ENCODE measurements at regions not wholly inside any gene's neighbourhood (a gene's known extent, or its start where the extent isn't known, plus 50 kb on each side); places are given as distances from the start of the nearest gene placed in this dataset.
A peak's percentile ranks its signal among the peaks of the same experiment; 100 is the strongest.

DNA sequence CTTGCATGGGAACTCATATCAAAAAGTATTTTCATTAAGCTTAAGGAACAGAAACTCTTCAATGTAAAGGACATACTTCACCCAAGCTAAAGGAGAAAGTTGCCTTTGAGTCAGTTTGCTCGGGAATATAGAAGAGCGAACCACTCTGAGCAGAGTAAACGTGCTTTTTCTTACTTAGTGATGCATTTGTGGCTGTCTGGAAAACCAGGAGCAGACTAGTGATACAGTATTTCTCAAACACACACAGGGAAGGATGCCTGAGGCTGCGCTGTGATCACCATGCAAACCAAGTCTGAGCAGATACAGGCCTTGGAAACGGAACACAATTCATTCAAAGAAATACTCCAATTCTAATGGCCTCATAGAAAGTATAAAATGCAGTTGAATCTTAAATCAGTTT is 121.0 kb upstream of the CDIN1 start:
- no peak for DNase-seq

DNA sequence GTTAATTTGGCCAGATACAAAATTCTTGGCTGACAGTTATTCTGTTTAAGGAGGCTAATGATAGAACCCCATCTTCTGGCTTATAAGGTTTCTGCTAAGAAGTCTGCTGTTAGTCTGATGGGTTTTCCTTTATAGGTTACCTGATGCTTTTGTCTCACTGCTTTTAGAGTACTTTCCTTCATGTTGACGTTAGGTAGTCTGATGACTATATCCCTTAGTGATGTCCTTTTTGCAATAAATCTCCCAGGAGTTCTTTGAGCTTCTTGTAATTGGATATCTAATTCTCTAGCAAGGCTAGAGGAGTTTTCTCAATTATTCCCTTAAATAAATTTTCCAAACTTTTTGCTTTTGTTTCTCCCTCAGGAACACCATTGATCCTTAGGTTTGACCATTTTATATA is 114.1 kb upstream of the CDIN1 start:
- no peak for DNase-seq

- no peak for DNase-seq
Observed at GRCh38 chr15:36468746-36469145, 110.7 kb upstream of the CDIN1 start.

- no peak for DNase-seq
Observed at GRCh38 chr15:36469311-36469966, 110.0 kb upstream of the CDIN1 start.

DNA sequence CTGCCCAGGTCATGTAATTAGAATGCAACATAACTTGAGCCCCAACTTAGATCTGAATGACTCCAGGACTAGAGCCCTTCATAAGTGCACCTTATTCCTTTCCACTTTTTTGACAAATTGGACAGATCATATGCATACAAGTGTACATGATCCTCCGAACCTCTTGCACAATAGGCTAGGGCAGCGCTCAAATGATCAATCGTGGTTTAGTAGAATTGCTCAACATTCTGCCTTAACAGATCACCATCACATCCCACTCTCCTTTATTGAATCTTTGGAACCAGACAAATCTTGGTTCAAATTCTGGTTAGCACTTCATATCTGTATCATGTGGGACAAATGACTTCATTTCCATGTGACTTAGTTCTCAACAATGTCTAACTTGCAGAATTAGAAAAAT is 106.8 kb upstream of the CDIN1 start:
- no peak for DNase-seq

GRCh38 chr15:36478561-36478960 is 100.9 kb upstream of the CDIN1 start:
- no peak for DNase-seq

GRCh38 chr15:36479200-36479896 is 100.1 kb upstream of the CDIN1 start:
- no peak for DNase-seq

- no peak for DNase-seq
Observed at GRCh38 chr15:36481156-36481555, 98.3 kb upstream of the CDIN1 start.

DNA sequence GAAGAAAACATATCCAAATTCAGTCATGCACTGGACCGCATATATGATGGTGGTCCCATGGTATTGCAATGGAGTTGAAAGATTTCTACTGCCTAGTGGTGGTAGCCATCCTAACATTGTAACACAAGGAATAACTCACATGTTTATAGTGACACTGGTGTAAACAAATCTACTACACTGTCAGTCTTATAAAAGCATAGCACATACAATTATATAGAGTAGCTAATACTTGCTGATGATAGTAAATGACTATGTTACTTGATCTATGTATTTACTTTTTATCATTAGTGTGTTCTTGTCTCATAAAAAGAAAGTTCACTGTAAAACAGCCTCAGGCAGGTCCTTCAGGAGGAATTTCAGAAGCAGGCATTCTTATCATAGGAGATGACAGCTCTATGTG is 96.0 kb upstream of the CDIN1 start:
- no peak for DNase-seq

DNA sequence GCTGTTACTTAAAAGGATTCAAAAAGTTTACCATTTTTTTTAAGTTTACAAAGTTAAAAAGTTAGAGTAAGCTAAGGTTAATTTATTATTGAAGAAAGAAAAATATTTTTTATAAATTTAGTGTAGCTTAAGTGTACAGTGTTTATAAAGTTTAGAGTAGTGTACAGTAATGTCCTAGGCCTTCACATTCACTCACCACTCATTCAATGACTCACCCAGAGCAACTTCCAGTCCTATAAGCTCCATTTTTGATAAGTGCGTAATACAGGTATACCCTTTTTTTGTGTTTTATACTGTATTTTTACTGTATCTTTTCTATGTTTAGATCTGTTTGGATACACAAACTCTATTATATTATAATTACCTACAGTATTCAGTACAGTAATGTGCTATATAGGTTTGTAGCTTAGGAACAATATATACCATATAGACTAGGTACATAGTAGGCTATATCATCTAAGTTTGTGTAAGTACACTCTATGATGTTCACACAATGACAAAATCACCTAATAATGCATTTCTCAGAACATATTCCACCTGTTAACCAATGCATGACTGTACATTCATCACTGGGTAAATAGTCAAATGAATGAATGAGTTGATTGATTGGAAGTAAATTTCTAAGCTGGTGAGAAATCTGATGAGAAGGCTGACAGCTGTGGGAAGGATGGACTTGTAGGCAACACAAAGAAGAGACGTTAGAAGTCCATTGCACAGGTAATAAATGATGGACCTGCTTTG is 95.2 kb upstream of the CDIN1 start:
- no peak for DNase-seq

DNA sequence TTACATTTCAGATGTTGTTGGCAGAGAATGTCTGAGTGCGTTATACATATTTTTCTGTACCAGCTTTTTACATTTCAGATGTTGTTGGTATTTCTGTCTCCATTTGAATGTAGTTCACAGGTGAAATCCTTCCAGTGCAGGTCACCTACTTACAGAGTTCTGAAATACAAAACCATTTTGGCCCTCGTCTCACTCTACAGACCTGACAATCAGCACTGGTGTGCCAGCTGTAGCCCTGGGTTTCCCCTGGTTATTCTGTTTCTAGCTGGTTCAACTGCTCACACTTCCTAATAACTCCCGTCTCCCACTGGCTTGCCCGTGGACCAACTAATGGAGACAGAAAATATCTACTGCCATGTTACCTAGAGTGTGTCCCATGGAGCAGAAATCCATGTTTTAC is 87.5 kb upstream of the CDIN1 start:
- no peak for DNase-seq

DNA sequence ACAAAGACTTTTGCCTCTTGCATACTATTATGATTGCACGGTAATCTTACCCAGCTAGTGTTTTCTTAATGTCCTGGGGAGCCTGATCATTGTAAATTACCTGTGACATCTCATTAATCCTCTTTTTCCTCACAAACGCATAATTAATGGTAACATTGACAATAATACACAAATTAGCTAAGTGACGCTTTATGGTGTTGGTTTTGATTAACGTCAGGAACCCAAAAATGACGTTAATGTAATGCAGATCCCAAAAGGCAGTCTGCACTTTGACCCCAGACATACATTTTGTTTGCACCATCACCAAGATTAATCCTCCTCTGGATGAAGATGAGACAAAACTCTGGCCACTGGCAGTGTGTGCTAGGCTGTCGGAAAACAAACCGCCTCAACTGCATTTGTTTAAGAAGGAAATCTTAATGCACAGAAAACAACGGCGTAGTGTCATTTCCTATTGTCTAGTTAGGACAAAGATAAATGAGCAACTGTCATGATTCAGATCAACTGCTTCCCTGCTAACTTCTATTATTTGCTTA is 83.9 kb upstream of the CDIN1 start:
- DNase-seq, result no peak

DNA sequence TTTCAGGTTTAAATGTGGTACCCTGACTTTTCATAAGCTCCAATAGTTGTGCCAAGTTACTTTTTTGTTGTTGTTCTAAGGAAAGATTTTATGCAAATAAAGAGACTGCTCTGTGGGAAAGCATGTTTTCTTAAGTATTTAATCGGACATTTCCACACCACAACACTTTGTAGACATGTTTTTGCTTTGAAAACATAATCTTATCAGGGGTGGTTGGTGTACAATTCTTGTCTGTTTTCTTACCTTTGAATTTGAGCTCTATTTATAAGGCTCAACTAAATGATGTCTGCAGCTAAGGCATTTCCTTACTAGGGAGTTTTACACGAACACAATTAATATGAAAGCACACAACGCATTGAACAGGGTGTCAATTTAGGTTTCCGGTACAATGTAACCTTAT is 81.5 kb upstream of the CDIN1 start:
- DNase-seq, result no peak

DNA sequence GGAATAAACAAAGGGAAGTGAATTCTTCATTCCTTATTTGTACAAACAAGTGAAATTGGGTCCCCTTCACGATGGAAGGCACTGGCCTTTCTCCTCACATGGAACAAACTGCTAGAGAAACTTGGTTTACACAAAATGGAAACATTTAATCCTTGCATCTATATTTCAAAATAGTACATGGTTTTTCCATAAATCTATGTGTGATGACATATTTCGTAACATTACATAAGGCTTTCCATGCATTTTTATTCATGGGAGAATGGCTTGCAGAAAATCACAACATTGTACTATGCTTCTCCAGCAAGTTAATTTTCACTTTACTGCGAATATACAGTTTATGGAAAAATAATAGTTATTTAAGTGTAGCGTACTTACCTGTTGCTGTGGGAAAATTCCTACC is 81.0 kb upstream of the CDIN1 start:
- no peak for DNase-seq

GRCh38 chr15:36498916-36499315 is 80.5 kb upstream of the CDIN1 start:
- DNase-seq, result no peak

DNA sequence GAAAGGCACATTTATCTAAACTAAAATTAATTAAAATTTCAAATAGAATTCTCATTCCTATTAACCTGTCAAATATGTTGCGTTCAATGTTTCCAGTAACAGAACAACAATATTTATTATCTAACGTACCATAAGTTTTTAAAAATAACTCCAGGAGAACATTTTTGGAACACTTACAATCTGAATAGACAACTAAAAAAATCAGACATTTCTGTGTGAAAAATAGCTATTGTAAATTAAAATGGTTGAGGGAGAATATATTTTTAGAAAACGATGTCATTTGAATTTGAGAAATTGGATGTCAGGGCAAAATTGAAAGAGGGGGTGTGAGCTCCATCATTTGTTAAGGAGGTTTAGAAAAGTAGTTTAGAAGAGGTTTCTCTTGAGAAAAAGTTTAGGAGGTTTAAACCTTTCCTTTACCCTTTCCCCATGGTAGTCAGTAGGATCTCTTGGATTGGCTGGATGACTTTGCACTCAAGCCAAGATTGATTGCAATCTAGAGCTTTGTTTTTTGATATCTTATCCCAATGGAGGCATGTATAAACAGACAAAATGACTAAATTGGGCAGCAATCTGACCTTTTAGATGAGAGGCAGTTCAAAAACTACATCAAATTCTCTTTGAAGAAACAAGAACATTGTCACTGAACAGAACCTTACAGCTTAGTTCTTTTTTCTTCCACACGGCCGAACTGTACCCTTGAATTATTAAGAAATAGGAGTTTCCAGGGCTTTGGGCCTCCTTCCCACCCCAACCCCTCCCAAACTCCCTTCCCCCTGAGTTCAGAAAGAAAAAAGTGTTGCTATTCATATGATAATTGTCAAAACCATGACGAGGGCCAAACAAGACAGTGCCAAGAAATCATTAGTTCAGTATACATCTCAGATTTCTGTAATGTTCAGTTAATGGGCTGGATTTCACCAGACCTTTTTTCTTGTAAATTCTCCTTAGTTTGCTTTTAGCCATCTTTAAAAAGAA is 79.7 kb upstream of the CDIN1 start:
- DNase-seq, result no peak

GRCh38 chr15:36501063-36501678 is 78.3 kb upstream of the CDIN1 start:
- peak; percentile 31 for DNase-seq

- DNase-seq, result no peak
Observed at GRCh38 chr15:36502509-36502908, 76.9 kb upstream of the CDIN1 start.

DNA sequence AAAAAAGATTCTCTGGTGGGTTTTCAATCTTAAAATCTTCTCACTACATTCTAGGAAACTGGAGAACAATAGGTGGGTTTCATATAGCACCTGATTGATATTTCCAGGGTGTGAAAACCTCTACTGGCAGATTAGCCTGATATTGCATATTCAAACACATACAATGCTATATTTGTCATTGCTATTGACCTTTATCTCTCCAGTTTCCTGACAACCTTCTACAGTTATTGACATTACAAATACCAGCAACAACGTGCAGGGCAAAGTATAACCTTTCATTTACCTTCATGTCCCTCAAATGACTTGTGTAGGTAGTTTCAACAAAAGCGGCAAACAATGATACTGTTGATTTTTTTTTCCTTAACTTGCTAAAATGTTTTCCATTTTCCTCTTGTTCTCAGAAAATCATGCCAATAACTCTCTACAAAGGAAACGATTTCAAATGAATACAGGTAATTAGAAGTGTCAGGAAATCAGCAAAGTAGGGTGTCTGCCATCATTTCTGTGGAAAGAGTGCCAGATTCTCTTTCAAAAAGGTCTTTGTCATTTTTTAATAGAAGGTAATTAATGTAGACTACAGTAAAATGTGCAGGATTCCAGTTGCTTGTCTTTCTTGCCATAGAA is 72.6 kb upstream of the CDIN1 start:
- no peak for DNase-seq

DNA sequence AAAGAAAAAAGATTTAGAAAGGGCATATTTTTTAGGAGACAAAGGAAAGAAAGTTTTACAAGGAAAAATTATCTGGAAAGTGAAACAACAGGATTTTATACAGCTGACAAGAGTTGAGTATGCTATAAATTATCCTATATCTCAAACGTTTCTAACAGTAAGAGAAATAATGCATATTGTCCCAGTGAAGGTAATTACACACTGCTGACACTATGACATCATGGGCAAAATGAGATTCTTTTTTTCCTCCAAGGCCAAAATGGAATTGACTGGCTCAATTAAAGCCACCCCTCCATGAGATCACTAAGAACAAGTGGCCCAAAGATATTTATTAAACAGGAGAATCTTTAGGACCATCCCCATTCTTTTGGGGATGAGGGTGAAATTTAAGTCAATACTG is 72.0 kb upstream of the CDIN1 start:
- no peak for DNase-seq

- no peak for DNase-seq
Observed at GRCh38 chr15:36511594-36511993, 67.8 kb upstream of the CDIN1 start.

All from muscle of arm (tissue), 1 donor.